H9 (cell line): ENCODE measurements at regions not wholly inside any gene's neighbourhood (a gene's known extent, or its start where the extent isn't known, plus 50 kb on each side); places are given as distances from the start of the nearest gene placed in this dataset.

Source experiments
- DNase-seq: peaks from one replicate; pipeline ENCODE4 v3.0.0-alpha.2; 2017
- H2AFZ ChIP-seq: one replicate; pipeline ENCODE4 v1.6.1; 2013; ENCODE audit warnings: mild to moderate bottlenecking, low read length, control low read depth, moderate library complexity
- H2AK5ac ChIP-seq: 2 replicates; pipeline ENCODE4 v1.6.1; 2013; ENCODE audit warnings: low read length, control low read depth, mixed read lengths; ENCODE audit not compliant: insufficient read length
- H2BK120ac ChIP-seq: one replicate; pipeline ENCODE4 v1.6.1; 2013; ENCODE audit warnings: low read depth, mild to moderate bottlenecking, low read length, control low read depth, inconsistent platforms; ENCODE audit not compliant: poor library complexity, severe bottlenecking
- H2BK12ac ChIP-seq: 2 replicates; pipeline ENCODE4 v1.6.1; 2013; ENCODE audit warnings: low read length, control low read depth, mixed read lengths, low read depth; ENCODE audit not compliant: insufficient read length
- H2BK15ac ChIP-seq: 2 replicates; pipeline ENCODE4 v1.6.1; 2013; ENCODE audit warnings: low read depth, low read length, control low read depth
- H2BK20ac ChIP-seq: one replicate; pipeline ENCODE4 v1.6.1; 2013; ENCODE audit warnings: low read depth, mild to moderate bottlenecking, low read length, control low read depth, inconsistent platforms; ENCODE audit not compliant: poor library complexity, severe bottlenecking
- H2BK5ac ChIP-seq: 2 replicates; pipeline ENCODE4 v1.6.1; 2013; ENCODE audit warnings: low read length, control low read depth, mixed read lengths; ENCODE audit not compliant: insufficient read length
- H3K14ac ChIP-seq: 2 replicates; pipeline ENCODE4 v1.6.1; 2013; ENCODE audit warnings: low read length, control low read depth; ENCODE audit not compliant: insufficient read depth
- H3K18ac ChIP-seq: 2 replicates; pipeline ENCODE4 v1.6.1; 2013; ENCODE audit warnings: low read depth, mild to moderate bottlenecking, mixed read lengths, low read length, control low read depth; ENCODE audit not compliant: insufficient read length
- H3K23ac ChIP-seq: 2 replicates; pipeline ENCODE4 v1.6.1; 2013; ENCODE audit warnings: low read length, control low read depth, mixed read lengths, low read depth; ENCODE audit not compliant: insufficient read length
- H3K23me2 ChIP-seq: 2 replicates; pipeline ENCODE4 v1.6.1; 2013; ENCODE audit warnings: low read depth, mild to moderate bottlenecking, mixed read lengths, low read length, control low read depth; ENCODE audit not compliant: insufficient read length, poor library complexity, severe bottlenecking
- H3K27ac ChIP-seq: 2 replicates; pipeline ENCODE4 v1.5.1; 2013; ENCODE audit warnings: low read length, control low read depth, mixed read lengths, low read depth; ENCODE audit not compliant: insufficient read length
- H3K27me3 ChIP-seq: 2 replicates; pipeline ENCODE4 v1.6.1; 2013; ENCODE audit warnings: low read length, control low read depth, inconsistent platforms; ENCODE audit not compliant: insufficient read depth
- H3K4ac ChIP-seq: 2 replicates; pipeline ENCODE4 v1.6.1; 2013; ENCODE audit warnings: low read depth, mild to moderate bottlenecking, control low read depth, inconsistent platforms, low read length, moderate library complexity
- H3K4me1 ChIP-seq: 2 replicates; pipeline ENCODE4 v1.6.1; 2013; ENCODE audit warnings: low read length, control low read depth, inconsistent platforms; ENCODE audit not compliant: insufficient read depth
- H3K4me2 ChIP-seq: 2 replicates; pipeline ENCODE4 v1.6.1; 2013; ENCODE audit warnings: low read length, control low read depth, mixed read lengths; ENCODE audit not compliant: insufficient read length, insufficient read depth
- H3K56ac ChIP-seq: 2 replicates; pipeline ENCODE4 v1.6.1; 2013; ENCODE audit warnings: low read depth, mild to moderate bottlenecking, mixed read lengths, low read length, control low read depth; ENCODE audit not compliant: insufficient read length
- H3K79me1 ChIP-seq: 2 replicates; pipeline ENCODE4 v1.6.1; 2013; ENCODE audit warnings: low read depth, mild to moderate bottlenecking, moderate library complexity, low read length, control low read depth, inconsistent platforms; ENCODE audit not compliant: insufficient read depth, poor library complexity, severe bottlenecking
- H3K79me2 ChIP-seq: 2 replicates; pipeline ENCODE4 v1.6.1; 2013; ENCODE audit warnings: low read length, control low read depth, inconsistent platforms; ENCODE audit not compliant: insufficient read depth
- H3K9ac ChIP-seq: 2 replicates; pipeline ENCODE4 v1.6.1; 2013; ENCODE audit warnings: low read length, control low read depth, mixed read lengths; ENCODE audit not compliant: insufficient read length; ENCODE audit errors: extremely low read depth
- H3K9me3 ChIP-seq: one replicate; pipeline ENCODE4 v1.6.1; 2013; ENCODE audit warnings: low read depth, low read length, inconsistent platforms; ENCODE audit not compliant: control insufficient read depth
- H3T11ph ChIP-seq: one replicate; pipeline ENCODE4 v1.6.1; 2013; ENCODE audit warnings: mild to moderate bottlenecking, low read length, control low read depth, inconsistent platforms
- H4K20me1 ChIP-seq: one replicate; pipeline ENCODE4 v1.6.1; 2013; ENCODE audit not compliant: control insufficient read depth, insufficient read length, insufficient read depth
- H4K5ac ChIP-seq: 2 replicates; pipeline ENCODE4 v1.6.1; 2013; ENCODE audit warnings: low read depth, mild to moderate bottlenecking, mixed read lengths, low read length, control low read depth; ENCODE audit not compliant: insufficient read length
- H4K8ac ChIP-seq: replicated peaks from 2 replicates; pipeline ENCODE4 v1.6.1; 2013; ENCODE audit warnings: low read length, control low read depth, mixed read lengths, low read depth; ENCODE audit not compliant: insufficient read length
- H4K91ac ChIP-seq: 2 replicates; pipeline ENCODE4 v1.6.1; 2013; ENCODE audit warnings: low read depth, mild to moderate bottlenecking, moderate library complexity, mixed read lengths, low read length, control low read depth; ENCODE audit not compliant: insufficient read length
- H3K27ac Mint-ChIP-seq, 3 experiments: 2 replicates in 2 of 3; 3 replicates in 1 of 3; pipeline ENCODE4 v1.8.0; 2020 to 2021; ENCODE audit warnings: mixed read lengths in 3 of 3, mild to moderate bottlenecking in 1 of 3, moderate library complexity in 1 of 3
- H3K27me3 Mint-ChIP-seq: 2 replicates; pipeline ENCODE4 v1.8.0; 2021; ENCODE audit warnings: low read depth, mild to moderate bottlenecking, moderate library complexity, mixed read lengths
- H3K36me3 Mint-ChIP-seq, 3 experiments: 2 replicates in 2 of 3; 3 replicates in 1 of 3; pipeline ENCODE4 v1.8.0; 2020 to 2021; ENCODE audit warnings: low read depth in 3 of 3, mixed read lengths in 3 of 3; ENCODE audit not compliant: insufficient read depth in 1 of 3
- H3K4me1 Mint-ChIP-seq, 2 experiments: 2 replicates each; pipeline ENCODE4 v1.8.0; 2020; ENCODE audit warnings: mixed read lengths in 2 of 2
- H3K4me3 Mint-ChIP-seq, 2 experiments: 2 replicates in 1 of 2; 3 replicates in 1 of 2; pipeline ENCODE4 v1.8.0; 2020 to 2021; ENCODE audit warnings: mild to moderate bottlenecking in 2 of 2, mixed read lengths in 2 of 2, moderate library complexity in 1 of 2
- H3K9me3 Mint-ChIP-seq, 2 experiments: 2 replicates in 1 of 2; 3 replicates in 1 of 2; pipeline ENCODE4 v1.8.0; 2020; ENCODE audit warnings: mild to moderate bottlenecking in 2 of 2, mixed read lengths in 2 of 2, moderate library complexity in 1 of 2
- CTCF ChIP-seq: fragments of 200-600 bp; sonication (generic); conservative IDR thresholded peaks from 3 replicates; pipeline ENCODE4 v1.8.0; 2021; ENCODE audit warnings: antibody characterized with exemption, mild to moderate bottlenecking
- WGBS: extraction: QIAGEN DNeasy Blood & Tissue Kit; methylation state at CpG from one replicate; pipeline ENCODE4 v1.1.7; 2013; ENCODE audit warnings: missing lambda C conversion rate, low lambda C conversion rate, mixed read lengths; ENCODE audit not compliant: insufficient read length; ENCODE audit errors: extremely low coverage; 5-methylcytosine and 5-hydroxymethylcytosine counted together

- Mint-ChIP-seq H3K4me1 (peaks cover 6 to 15% of the 10 kb centered on the region in 2 experiments; a peak in 3 of 4 replicates), H3K4me3 (no peak overlapping the region), H3K27ac (no peak overlapping the region), H3K27me3 (peaks cover 2% of the 10 kb centered on the region), H3K36me3 (peaks cover 2 to 6% (median 5%) of the 10 kb centered on the region in 3 experiments; a peak in 6 of 7 replicates), H3K9me3 (peaks cover 15 to 18% of the 10 kb centered on the region in 2 experiments)
- no peak overlapping the region for H2BK5ac ChIP-seq
- H3K4me2 ChIP-seq = no peak overlapping the region
- H3K79me2 ChIP-seq = no peaks in the 10 kb centered on the region
- H2BK15ac ChIP-seq = no peak overlapping the region
- no peak overlapping the region for H2BK12ac ChIP-seq
- no peak overlapping the region for H3K9ac ChIP-seq
- H3K18ac ChIP-seq = no peak overlapping the region
- H2AK5ac ChIP-seq = no peak overlapping the region
- H3K9me3 ChIP-seq = no peaks in the 10 kb centered on the region
- H3K23ac ChIP-seq = no peak overlapping the region
- H3K23me2 ChIP-seq = no peaks in the 10 kb centered on the region
- no peak overlapping the region for H2AFZ ChIP-seq
- H3K4me1 ChIP-seq = no peaks in the 10 kb centered on the region
- H2BK20ac ChIP-seq = no peak overlapping the region
- no peak overlapping the region for H3K27ac ChIP-seq
- H3K14ac ChIP-seq = no peak overlapping the region
- H4K8ac ChIP-seq = no peak overlapping the region
- H3K56ac ChIP-seq = no peak overlapping the region
- TF ChIP-seq CTCF = no peak
- H3K4ac ChIP-seq = no peak overlapping the region
- no peaks in the 10 kb centered on the region for H3K27me3 ChIP-seq
- H4K20me1 ChIP-seq = no peaks in the 10 kb centered on the region
- no peak for DNase-seq
- no CpG with 5 or more reads among the region's 3 CpGs for WGBS
- H4K5ac ChIP-seq = no peak overlapping the region
- H4K91ac ChIP-seq = no peak overlapping the region
- no peak overlapping the region for H3T11ph ChIP-seq
- no peak overlapping the region for H2BK120ac ChIP-seq
- H3K79me1 ChIP-seq = no peaks in the 10 kb centered on the region
Observed at GRCh38 chr10:81026591-81026990, 488.9 kb downstream of the SH2D4B start.
